ENCODE measurements at regions not wholly inside any gene's neighbourhood (a gene's known extent, or its start where the extent isn't known, plus 50 kb on each side); places are given as distances from the start of the nearest gene placed in this dataset.

GRCh38 chr18:59063300-59063906 is 76.3 kb upstream of the SEC11C start:
- no peak overlapping the region for H3K4me3 ChIP-seq (ENCODE audit: insufficient read depth, low read length)
- TF ChIP-seq, protein P1, sequence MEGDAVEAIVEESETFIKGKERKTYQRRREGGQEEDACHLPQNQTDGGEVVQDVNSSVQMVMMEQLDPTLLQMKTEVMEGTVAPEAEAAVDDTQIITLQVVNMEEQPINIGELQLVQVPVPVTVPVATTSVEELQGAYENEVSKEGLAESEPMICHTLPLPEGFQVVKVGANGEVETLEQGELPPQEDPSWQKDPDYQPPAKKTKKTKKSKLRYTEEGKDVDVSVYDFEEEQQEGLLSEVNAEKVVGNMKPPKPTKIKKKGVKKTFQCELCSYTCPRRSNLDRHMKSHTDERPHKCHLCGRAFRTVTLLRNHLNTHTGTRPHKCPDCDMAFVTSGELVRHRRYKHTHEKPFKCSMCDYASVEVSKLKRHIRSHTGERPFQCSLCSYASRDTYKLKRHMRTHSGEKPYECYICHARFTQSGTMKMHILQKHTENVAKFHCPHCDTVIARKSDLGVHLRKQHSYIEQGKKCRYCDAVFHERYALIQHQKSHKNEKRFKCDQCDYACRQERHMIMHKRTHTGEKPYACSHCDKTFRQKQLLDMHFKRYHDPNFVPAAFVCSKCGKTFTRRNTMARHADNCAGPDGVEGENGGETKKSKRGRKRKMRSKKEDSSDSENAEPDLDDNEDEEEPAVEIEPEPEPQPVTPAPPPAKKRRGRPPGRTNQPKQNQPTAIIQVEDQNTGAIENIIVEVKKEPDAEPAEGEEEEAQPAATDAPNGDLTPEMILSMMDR (IDR thresholded peaks at IDR 0.05; ENCODE audit: extremely low read depth, low read depth, low read length): no peak
- H3K36me3 ChIP-seq (ENCODE audit: insufficient read depth, low read length): no peaks in the 10 kb centered on the region
- H3K79me2 ChIP-seq (ENCODE audit: insufficient read depth, low read length): no peaks in the 10 kb centered on the region
- H3K27ac ChIP-seq (ENCODE audit: low read depth, low read length): no peak overlapping the region
- H3K4me1 ChIP-seq (ENCODE audit: insufficient read depth, low read length): peaks cover under 1% of the 10 kb centered on the region
- no peaks in the 10 kb centered on the region for H3K9me3 ChIP-seq (ENCODE audit: low read depth, low read length)
- no peak overlapping the region for H3K4me2 ChIP-seq (ENCODE audit: insufficient read depth, low read length)
- no peaks in the 10 kb centered on the region for H4K20me1 ChIP-seq (ENCODE audit: insufficient read depth, low read length)
- no peak for DNase-seq (ENCODE audit: insufficient read length, low spot score, missing footprints)
- H2AFZ ChIP-seq (ENCODE audit: low read length): no peak overlapping the region
- peaks cover 3% of the 10 kb centered on the region for H3K27me3 ChIP-seq (ENCODE audit: insufficient read depth, low read length)

DNA sequence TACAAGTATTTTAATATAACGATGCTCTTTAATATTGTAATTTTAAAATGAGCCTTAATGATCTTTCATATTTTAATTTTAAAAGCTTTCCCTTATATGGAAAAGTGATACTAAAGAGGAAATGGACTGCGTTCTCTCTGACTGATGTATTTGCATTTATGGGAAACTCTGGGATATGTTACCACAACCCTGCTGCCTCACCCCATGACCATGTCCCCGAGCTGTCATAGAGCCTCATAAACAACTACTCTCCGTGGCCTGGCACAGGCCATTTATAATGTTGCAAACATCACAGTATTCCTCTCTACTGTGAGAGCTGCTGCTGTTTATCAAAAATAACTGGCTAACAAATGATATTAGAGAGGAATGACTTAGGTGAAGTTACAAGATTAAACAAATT is 75.8 kb upstream of the SEC11C start:
- no peaks in the 10 kb centered on the region for H4K20me1 ChIP-seq (ENCODE audit: insufficient read depth, low read length)
- H3K4me3 ChIP-seq (ENCODE audit: insufficient read depth, low read length): no peak overlapping the region
- no peaks in the 10 kb centered on the region for H3K9me3 ChIP-seq (ENCODE audit: low read depth, low read length)
- peaks cover 3% of the 10 kb centered on the region for H3K27me3 ChIP-seq (ENCODE audit: insufficient read depth, low read length)
- TF ChIP-seq, protein P1 (IDR thresholded peaks at IDR 0.05; ENCODE audit: extremely low read depth, low read depth, low read length): no peak
- no peak overlapping the region for H3K27ac ChIP-seq (ENCODE audit: low read depth, low read length)
- no peak overlapping the region for H2AFZ ChIP-seq (ENCODE audit: low read length)
- H3K79me2 ChIP-seq (ENCODE audit: insufficient read depth, low read length): no peaks in the 10 kb centered on the region
- H3K4me2 ChIP-seq (ENCODE audit: insufficient read depth, low read length): no peak overlapping the region
- no peaks in the 10 kb centered on the region for H3K36me3 ChIP-seq (ENCODE audit: insufficient read depth, low read length)
- H3K4me1 ChIP-seq (ENCODE audit: insufficient read depth, low read length): no peaks in the 10 kb centered on the region
- no peak for DNase-seq (ENCODE audit: insufficient read length, low spot score, missing footprints)

- Histone ChIP-seq H3K79me2 (ENCODE audit: insufficient read depth, low read length) (no peaks in the 10 kb centered on the region), H3K27ac (ENCODE audit: low read depth, low read length) (no peak overlapping the region), H2AFZ (ENCODE audit: low read length) (no peak overlapping the region), H4K20me1 (ENCODE audit: insufficient read depth, low read length) (no peaks in the 10 kb centered on the region), H3K4me3 (ENCODE audit: insufficient read depth, low read length) (no peak overlapping the region), H3K36me3 (ENCODE audit: insufficient read depth, low read length) (no peaks in the 10 kb centered on the region), H3K27me3 (ENCODE audit: insufficient read depth, low read length) (peaks cover 3% of the 10 kb centered on the region), H3K4me2 (ENCODE audit: insufficient read depth, low read length) (no peak overlapping the region), H3K4me1 (ENCODE audit: insufficient read depth, low read length) (no peaks in the 10 kb centered on the region), H3K9me3 (ENCODE audit: low read depth, low read length) (no peaks in the 10 kb centered on the region)
- no peak for DNase-seq (ENCODE audit: insufficient read length, low spot score, missing footprints)
- TF ChIP-seq, protein P1 (IDR thresholded peaks at IDR 0.05; ENCODE audit: extremely low read depth, low read depth, low read length): no peak
Observed at GRCh38 chr18:59065684-59066083, 74.0 kb upstream of the SEC11C start.

- no peaks in the 10 kb centered on the region for H3K9me3 ChIP-seq (ENCODE audit: low read depth, low read length)
- no peaks in the 10 kb centered on the region for H3K27me3 ChIP-seq (ENCODE audit: insufficient read depth, low read length)
- no peaks in the 10 kb centered on the region for H3K36me3 ChIP-seq (ENCODE audit: insufficient read depth, low read length)
- no peak for DNase-seq (ENCODE audit: insufficient read length, low spot score, missing footprints)
- no peak overlapping the region for H3K27ac ChIP-seq (ENCODE audit: low read depth, low read length)
- no peaks in the 10 kb centered on the region for H3K4me1 ChIP-seq (ENCODE audit: insufficient read depth, low read length)
- no peak overlapping the region for H3K4me2 ChIP-seq (ENCODE audit: insufficient read depth, low read length)
- TF ChIP-seq, protein P1 (IDR thresholded peaks at IDR 0.05; ENCODE audit: extremely low read depth, low read depth, low read length): peak; percentile 54
- H3K4me3 ChIP-seq (ENCODE audit: insufficient read depth, low read length): no peak overlapping the region
- no peak overlapping the region for H2AFZ ChIP-seq (ENCODE audit: low read length)
- no peaks in the 10 kb centered on the region for H4K20me1 ChIP-seq (ENCODE audit: insufficient read depth, low read length)
- H3K79me2 ChIP-seq (ENCODE audit: insufficient read depth, low read length): no peaks in the 10 kb centered on the region
Observed at GRCh38 chr18:59067873-59068272, 71.8 kb upstream of the SEC11C start.

All from osteoblast (primary cell).